ENCODE measurements at regions not wholly inside any gene's neighbourhood (a gene's known extent, or its start where the extent isn't known, plus 50 kb on each side); places are given as distances from the start of the nearest gene placed in this dataset.

GRCh38 chr6:147651249-147652063, 143.0 kb downstream of the SAMD5 start:
- Mint-ChIP-seq H3K4me1 (no peaks in the 10 kb centered on the region), H3K9me3 (no peaks in the 10 kb centered on the region), H3K36me3 (ENCODE audit: low read depth) (no peaks in the 10 kb centered on the region), H3K27ac (no peak overlapping the region), H3K27me3 (no peaks in the 10 kb centered on the region), H3K4me3 (no peak overlapping the region)
- no peak for DNase-seq
- POLR2A ChIA-PET = no interaction called here
- CTCF ChIA-PET = interaction anchor here (0.6 to 1.0 kb wide), 2 partner anchors 17 to 173 kb away, joined by 3 read pairs; no protein-coding TSS in a partner anchor

- no peak for DNase-seq
- H3K27ac Mint-ChIP-seq = no peak overlapping the region
- no peaks in the 10 kb centered on the region for H3K4me1 Mint-ChIP-seq
- no peaks in the 10 kb centered on the region for H3K36me3 Mint-ChIP-seq (ENCODE audit: low read depth)
- CTCF ChIA-PET = interaction anchor here (0.5 kb wide), 1 partner anchor 20 kb away, joined by 3 read pairs; no protein-coding TSS in a partner anchor
- POLR2A ChIA-PET = no interaction called here
- H3K27me3 Mint-ChIP-seq = no peaks in the 10 kb centered on the region
- H3K9me3 Mint-ChIP-seq = no peaks in the 10 kb centered on the region
- H3K4me3 Mint-ChIP-seq = no peak overlapping the region
These were observed 145.1 kb downstream of the SAMD5 start for GRCh38 chr6:147653631-147654030.

GRCh38 chr6:147654103-147654845, 145.8 kb downstream of the SAMD5 start:
- no peak overlapping the region for H3K4me3 Mint-ChIP-seq
- H3K9me3 Mint-ChIP-seq = no peaks in the 10 kb centered on the region
- POLR2A ChIA-PET = no interaction called here
- no peaks in the 10 kb centered on the region for H3K27me3 Mint-ChIP-seq
- H3K4me1 Mint-ChIP-seq = no peaks in the 10 kb centered on the region
- CTCF ChIA-PET = interaction anchor here (0.5 kb wide), 1 partner anchor 21 kb away, joined by 3 read pairs; no protein-coding TSS in a partner anchor
- no peaks in the 10 kb centered on the region for H3K36me3 Mint-ChIP-seq (ENCODE audit: low read depth)
- H3K27ac Mint-ChIP-seq = no peak overlapping the region
- no peak for DNase-seq

- ChIA-PET POLR2A (no interaction called here), CTCF (no interaction called here)
- no peak overlapping the region for H3K27ac Mint-ChIP-seq
These were observed 152.1 kb downstream of the SAMD5 start for GRCh38 chr6:147660334-147661311.

GRCh38 chr6:147662646-147663045, 154.2 kb downstream of the SAMD5 start:
- ChIA-PET CTCF (no interaction called here), POLR2A (no interaction called here)
- H3K4me3 Mint-ChIP-seq = no peak overlapping the region
- no peaks in the 10 kb centered on the region for H3K27me3 Mint-ChIP-seq
- DNase-seq = no peak
- H3K4me1 Mint-ChIP-seq = no peaks in the 10 kb centered on the region
- H3K9me3 Mint-ChIP-seq = no peaks in the 10 kb centered on the region
- no peaks in the 10 kb centered on the region for H3K36me3 Mint-ChIP-seq (ENCODE audit: low read depth)
- H3K27ac Mint-ChIP-seq = no peak overlapping the region

More at GRCh38 chr6:147660334-147661311, 152.1 kb downstream of the SAMD5 start:
- no peaks in the 10 kb centered on the region for H3K27me3 Mint-ChIP-seq
- H3K4me1 Mint-ChIP-seq = no peaks in the 10 kb centered on the region
- H3K36me3 Mint-ChIP-seq (ENCODE audit: low read depth) = no peaks in the 10 kb centered on the region
- H3K9me3 Mint-ChIP-seq = no peaks in the 10 kb centered on the region
- no peak overlapping the region for H3K4me3 Mint-ChIP-seq
- no peak for DNase-seq

GRCh38 chr6:147664092-147664491, 155.6 kb downstream of the SAMD5 start:
- Mint-ChIP-seq H3K27me3 (no peaks in the 10 kb centered on the region), H3K4me1 (no peaks in the 10 kb centered on the region), H3K27ac (no peak overlapping the region), H3K4me3 (no peak overlapping the region), H3K36me3 (ENCODE audit: low read depth) (no peaks in the 10 kb centered on the region), H3K9me3 (no peaks in the 10 kb centered on the region)
- ChIA-PET CTCF (interaction anchor here (0.6 kb wide), 2 partner anchors 156 to 387 kb away, joined by 3 read pairs; no protein-coding TSS in a partner anchor), POLR2A (interaction anchor here (0.7 kb wide), 1 partner anchor 79 kb away, joined by 4 read pairs; no protein-coding TSS in a partner anchor)
- no peak for DNase-seq

- H3K4me3 Mint-ChIP-seq = no peak overlapping the region
- no peaks in the 10 kb centered on the region for H3K36me3 Mint-ChIP-seq (ENCODE audit: low read depth)
- DNase-seq = no peak
- no peaks in the 10 kb centered on the region for H3K9me3 Mint-ChIP-seq
- no peaks in the 10 kb centered on the region for H3K27me3 Mint-ChIP-seq
- POLR2A ChIA-PET = no interaction called here
- no peak overlapping the region for H3K27ac Mint-ChIP-seq
- CTCF ChIA-PET = interaction anchor here (0.6 kb wide), 1 partner anchor 1005 kb away, joined by 4 read pairs; no protein-coding TSS in a partner anchor
- no peaks in the 10 kb centered on the region for H3K4me1 Mint-ChIP-seq
These were observed 157.8 kb downstream of the SAMD5 start for GRCh38 chr6:147666255-147666654.

GRCh38 chr6:147667082-147667481, 158.6 kb downstream of the SAMD5 start:
- H3K27ac Mint-ChIP-seq = no peak overlapping the region
- H3K4me3 Mint-ChIP-seq = no peak overlapping the region
- POLR2A ChIA-PET = no interaction called here
- no peaks in the 10 kb centered on the region for H3K9me3 Mint-ChIP-seq
- H3K4me1 Mint-ChIP-seq = no peaks in the 10 kb centered on the region
- no peaks in the 10 kb centered on the region for H3K36me3 Mint-ChIP-seq (ENCODE audit: low read depth)
- no peaks in the 10 kb centered on the region for H3K27me3 Mint-ChIP-seq
- CTCF ChIA-PET = interaction anchor here (0.5 kb wide), 1 partner anchor 200 kb away, joined by 3 read pairs; no protein-coding TSS in a partner anchor
- DNase-seq = no peak

GRCh38 chr6:147674099-147674498, 165.6 kb downstream of the SAMD5 start:
- ChIA-PET POLR2A (no interaction called here), CTCF (interaction anchor here (1.0 kb wide), 1 partner anchor 180 kb away, joined by 3 read pairs; no protein-coding TSS in a partner anchor)
- Mint-ChIP-seq H3K9me3 (no peaks in the 10 kb centered on the region), H3K4me3 (no peak overlapping the region), H3K27me3 (no peaks in the 10 kb centered on the region), H3K4me1 (no peaks in the 10 kb centered on the region), H3K36me3 (ENCODE audit: low read depth) (no peaks in the 10 kb centered on the region), H3K27ac (no peak overlapping the region)
- DNase-seq = no peak

GRCh38 chr6:147674794-147675193, 166.3 kb downstream of the SAMD5 start:
- ChIA-PET POLR2A (no interaction called here), CTCF (interaction anchor here (1.0 kb wide), 1 partner anchor 181 kb away, joined by 3 read pairs; no protein-coding TSS in a partner anchor)
- no peak for DNase-seq
- Mint-ChIP-seq H3K4me3 (no peak overlapping the region), H3K27ac (no peak overlapping the region), H3K36me3 (ENCODE audit: low read depth) (no peaks in the 10 kb centered on the region), H3K9me3 (no peaks in the 10 kb centered on the region), H3K4me1 (no peaks in the 10 kb centered on the region), H3K27me3 (no peaks in the 10 kb centered on the region)

- no peak for DNase-seq
- Mint-ChIP-seq H3K4me1 (no peaks in the 10 kb centered on the region), H3K27me3 (no peaks in the 10 kb centered on the region), H3K4me3 (no peak overlapping the region), H3K9me3 (no peaks in the 10 kb centered on the region), H3K27ac (no peak overlapping the region), H3K36me3 (ENCODE audit: low read depth) (no peaks in the 10 kb centered on the region)
- POLR2A ChIA-PET = no interaction called here
- CTCF ChIA-PET = no interaction called here
These were observed 166.8 kb downstream of the SAMD5 start for GRCh38 chr6:147675281-147675680.

- no peak for DNase-seq
These were observed 168.2 kb downstream of the SAMD5 start for GRCh38 chr6:147676495-147677199.

More at GRCh38 chr6:147676495-147677199, 168.2 kb downstream of the SAMD5 start:
- ChIA-PET CTCF (no interaction called here), POLR2A (no interaction called here)
- H3K9me3 Mint-ChIP-seq = no peaks in the 10 kb centered on the region
- no peaks in the 10 kb centered on the region for H3K27me3 Mint-ChIP-seq
- no peak overlapping the region for H3K27ac Mint-ChIP-seq
- no peaks in the 10 kb centered on the region for H3K4me1 Mint-ChIP-seq
- no peak overlapping the region for H3K4me3 Mint-ChIP-seq
- no peaks in the 10 kb centered on the region for H3K36me3 Mint-ChIP-seq (ENCODE audit: low read depth)
